CD4-positive, alpha-beta memory T cell (primary cell): ENCODE measurements at regions not wholly inside any gene's neighbourhood (a gene's known extent, or its start where the extent isn't known, plus 50 kb on each side); places are given as distances from the start of the nearest gene placed in this dataset.
"Not testable (repeated sequence)": the region's sequence is repeated elsewhere in the genome, so short reads cannot be mapped to it uniquely, and the experiment has no call there.

Experiments
- CTCF ChIA-PET: fragments of 350-600 bp; sonication (Branson Sonifier 250); formaldehyde crosslinking; loops from one replicate; lab custom pipeline; 2021; ENCODE audit warnings: inconsistent platforms; ENCODE audit not compliant: partially characterized antibody; lab: Charles Lee
- POLR2A ChIA-PET: fragments of 350-600 bp; sonication (Branson Sonifier 250); formaldehyde crosslinking; loops from one replicate; lab custom pipeline; 2021; ENCODE audit not compliant: partially characterized antibody; lab: Charles Lee
- DNase-seq, 5 donors: peaks; one replicate each; pipeline versions ENCODE4 v3.0.0 to v3.0.0-alpha.2; 2020 to 2022; ENCODE audit warnings: mixed read lengths in 1 of 5
- H3K27ac ChIP-seq: one replicate; pipeline ENCODE4 v1.7.0; 2013; ENCODE audit warnings: low read depth, low read length
- H3K27me3 ChIP-seq: 2 replicates; pipeline ENCODE4 v1.7.0; 2013; ENCODE audit warnings: mild to moderate bottlenecking, low read length, moderate library complexity; ENCODE audit not compliant: insufficient read depth
- H3K36me3 ChIP-seq: 2 replicates; pipeline ENCODE4 v1.7.0; 2013; ENCODE audit warnings: mild to moderate bottlenecking, low read length, moderate library complexity; ENCODE audit not compliant: insufficient read depth
- H3K4me1 ChIP-seq: 2 replicates; pipeline ENCODE4 v1.7.0; 2013; ENCODE audit warnings: mild to moderate bottlenecking, low read length, moderate library complexity; ENCODE audit not compliant: insufficient read depth
- H3K4me3 ChIP-seq, 2 donors: one replicate each; pipeline ENCODE4 v1.7.0; 2013; ENCODE audit warnings: low read length in 2 of 2, mild to moderate bottlenecking in 1 of 2
- H3K9me3 ChIP-seq, 2 donors: one replicate each; pipeline ENCODE4 v1.7.0; 2013; ENCODE audit warnings: low read length in 2 of 2, control low read depth in 1 of 2; ENCODE audit not compliant: control insufficient read depth in 1 of 2
- H3K27ac Mint-ChIP-seq, 7 donors: one replicate each; pipeline ENCODE4 v1.8.0; 2020 to 2021; ENCODE audit warnings: mixed read lengths in 7 of 7, mild to moderate bottlenecking in 6 of 7, inconsistent platforms in 3 of 7, moderate library complexity in 3 of 7
- H3K27me3 Mint-ChIP-seq, 2 donors: one replicate each; pipeline ENCODE4 v1.8.0; 2020 to 2021; ENCODE audit warnings: mixed read lengths in 2 of 2
- H3K36me3 Mint-ChIP-seq, 2 donors: one replicate each; pipeline ENCODE4 v1.8.0; 2020 to 2021; ENCODE audit warnings: mixed read lengths in 2 of 2, inconsistent platforms in 1 of 2, mild to moderate bottlenecking in 1 of 2
- H3K4me1 Mint-ChIP-seq, 4 donors: one replicate each; pipeline ENCODE4 v1.8.0; 2020 to 2021; ENCODE audit warnings: mixed read lengths in 4 of 4, mild to moderate bottlenecking in 1 of 4
- H3K4me3 Mint-ChIP-seq, 8 donors: one replicate each; pipeline ENCODE4 v1.8.0; 2020 to 2021; ENCODE audit warnings: mixed read lengths in 8 of 8, mild to moderate bottlenecking in 7 of 8, moderate library complexity in 6 of 8, inconsistent platforms in 3 of 8
- H3K9me3 Mint-ChIP-seq, 8 donors: one replicate each; pipeline ENCODE4 v1.8.0; 2020 to 2021; ENCODE audit warnings: mixed read lengths in 8 of 8, mild to moderate bottlenecking in 5 of 8, inconsistent platforms in 3 of 8, moderate library complexity in 1 of 8
- intact Hi-C: fragments of 100-400 bp; cut with micrococcal nuclease; formaldehyde crosslinking; loops from one replicate; pipeline ENCODE4 v1.15.1; 2023

- no peaks in the 10 kb centered on the region for H3K9me3 ChIP-seq
- intact Hi-C loops, result no loop called here
- POLR2A ChIA-PET, result no interaction called here
- H3K4me3 ChIP-seq, result no peak overlapping the region
- no peaks in the 10 kb centered on the region for H3K4me1 ChIP-seq
- H3K27me3 ChIP-seq, result no peaks in the 10 kb centered on the region
- no peak overlapping the region for H3K27ac Mint-ChIP-seq
- no peak overlapping the region for H3K4me3 Mint-ChIP-seq
- no peaks in the 10 kb centered on the region for H3K36me3 ChIP-seq
- H3K9me3 Mint-ChIP-seq, result peaks cover 0 to 7% (median 4%) of the 10 kb centered on the region in 8 donors
- H3K27me3 Mint-ChIP-seq, result peaks cover 7 to 9% of the 10 kb centered on the region in 2 donors
- CTCF ChIA-PET, result no interaction called here
- H3K27ac ChIP-seq, result no peak overlapping the region
- no peak for DNase-seq
- no peaks in the 10 kb centered on the region for H3K4me1 Mint-ChIP-seq
- no peaks in the 10 kb centered on the region for H3K36me3 Mint-ChIP-seq
Observed at GRCh38 chr16:17747081-17747756, 276.5 kb upstream of the XYLT1 start.

GRCh38 chr16:17744921-17745572, 274.3 kb upstream of the XYLT1 start:
- no peak overlapping the region for H3K4me3 ChIP-seq

DNA sequence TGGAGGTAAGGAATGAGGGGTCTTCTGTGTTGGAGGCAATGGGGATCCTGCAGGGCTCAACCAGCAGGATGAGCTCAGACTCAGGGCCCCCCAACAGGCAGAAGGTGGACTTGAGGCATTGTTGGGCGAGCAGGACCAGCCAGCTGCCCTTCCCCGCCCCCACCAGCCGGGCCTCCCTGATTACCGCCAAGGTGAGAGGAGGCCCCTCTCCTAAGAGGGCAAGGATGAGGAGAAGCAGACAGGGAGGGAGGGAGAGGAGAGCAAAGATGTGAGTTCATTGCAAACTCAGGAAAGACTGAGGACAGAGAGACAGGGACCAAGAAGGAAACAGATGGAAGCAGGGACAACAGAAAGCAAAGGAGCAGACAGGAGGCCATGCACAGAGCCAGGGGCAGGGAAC, 272.8 kb upstream of the XYLT1 start:
- Mint-ChIP-seq H3K27me3 (peaks cover 4 to 10% of the 10 kb centered on the region in 2 donors), H3K4me3 (no peak overlapping the region), H3K36me3 (no peaks in the 10 kb centered on the region), H3K27ac (no peak overlapping the region), H3K9me3 (peaks cover 0 to 7% (median 0%) of the 10 kb centered on the region in 8 donors), H3K4me1 (no peaks in the 10 kb centered on the region)
- H3K27ac ChIP-seq, result no peak overlapping the region
- H3K4me1 ChIP-seq, result no peaks in the 10 kb centered on the region
- CTCF ChIA-PET, result no interaction called here
- H3K4me3 ChIP-seq, result no peak overlapping the region
- no peaks in the 10 kb centered on the region for H3K9me3 ChIP-seq
- POLR2A ChIA-PET, result no interaction called here
- intact Hi-C loops, result no loop called here
- DNase-seq, result no peak
- no peaks in the 10 kb centered on the region for H3K27me3 ChIP-seq
- no peaks in the 10 kb centered on the region for H3K36me3 ChIP-seq

More at GRCh38 chr16:17744921-17745572, 274.3 kb upstream of the XYLT1 start:
- intact Hi-C loops, result no loop called here
- DNase-seq, result no peak
- Histone ChIP-seq H3K36me3 (no peaks in the 10 kb centered on the region), H3K4me1 (no peaks in the 10 kb centered on the region), H3K27ac (no peak overlapping the region), H3K27me3 (no peaks in the 10 kb centered on the region), H3K9me3 (no peaks in the 10 kb centered on the region)
- H3K9me3 Mint-ChIP-seq, result peaks cover 0 to 7% (median 4%) of the 10 kb centered on the region in 8 donors
- CTCF ChIA-PET, result no interaction called here
- no peaks in the 10 kb centered on the region for H3K4me1 Mint-ChIP-seq
- no peaks in the 10 kb centered on the region for H3K36me3 Mint-ChIP-seq
- POLR2A ChIA-PET, result no interaction called here
- H3K27ac Mint-ChIP-seq, result no peak overlapping the region
- H3K27me3 Mint-ChIP-seq, result peaks cover 7 to 9% of the 10 kb centered on the region in 2 donors
- no peak overlapping the region for H3K4me3 Mint-ChIP-seq

DNA sequence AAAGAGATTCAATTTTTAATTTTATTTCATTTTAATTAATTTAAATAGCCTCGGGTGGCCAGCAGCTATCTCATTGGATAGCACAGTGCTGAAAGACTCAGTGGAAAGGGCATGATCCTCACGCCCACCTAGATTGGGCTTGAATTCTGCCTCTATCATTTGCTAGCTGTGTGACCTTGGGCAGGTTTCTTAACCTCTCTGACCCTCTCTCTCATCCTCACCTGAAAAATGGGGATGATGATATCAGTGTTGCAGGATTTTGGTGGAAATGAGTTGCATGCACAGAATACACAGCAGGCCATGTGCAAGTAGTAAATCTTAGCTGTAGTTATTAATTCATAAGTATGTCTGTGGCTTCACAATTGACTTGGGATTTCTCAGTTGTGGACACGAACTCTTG, 272.4 kb upstream of the XYLT1 start:
- H3K27ac ChIP-seq, result no peak overlapping the region
- H3K9me3 ChIP-seq, result no peaks in the 10 kb centered on the region
- H3K4me3 ChIP-seq, result no peak overlapping the region
- peaks cover 4 to 10% of the 10 kb centered on the region in 2 donors for H3K27me3 Mint-ChIP-seq
- DNase-seq, result no peak
- H3K27me3 ChIP-seq, result no peaks in the 10 kb centered on the region
- intact Hi-C loops, result no loop called here
- ChIA-PET POLR2A (no interaction called here), CTCF (no interaction called here)
- no peaks in the 10 kb centered on the region for H3K4me1 ChIP-seq
- no peaks in the 10 kb centered on the region for H3K4me1 Mint-ChIP-seq
- no peaks in the 10 kb centered on the region for H3K36me3 ChIP-seq
- peaks cover 0 to 7% (median 0%) of the 10 kb centered on the region in 8 donors for H3K9me3 Mint-ChIP-seq
- H3K36me3 Mint-ChIP-seq, result no peaks in the 10 kb centered on the region
- H3K4me3 Mint-ChIP-seq, result no peak overlapping the region
- H3K27ac Mint-ChIP-seq, result no peak overlapping the region

DNA sequence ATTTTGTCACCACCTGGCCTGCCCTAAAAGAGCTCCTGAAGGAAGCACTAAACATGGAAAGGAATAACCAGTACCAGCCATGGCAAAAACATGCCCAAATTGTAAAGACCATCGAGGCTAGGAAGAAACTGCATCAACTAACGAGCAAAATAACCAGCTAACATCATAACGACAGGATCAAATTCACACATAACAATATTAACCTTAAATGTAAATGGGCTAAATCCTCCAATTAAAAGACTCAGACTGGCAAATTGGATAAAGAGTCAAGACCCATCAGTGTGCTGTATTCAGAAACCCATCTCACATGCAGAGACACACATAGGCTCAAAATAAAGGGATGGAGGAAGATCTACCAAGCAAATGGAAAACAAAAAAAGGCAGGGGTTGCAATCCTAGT, 264.3 kb upstream of the XYLT1 start:
- H3K4me3 ChIP-seq, H3K4me1 ChIP-seq, H3K27me3 Mint-ChIP-seq, H3K4me3 Mint-ChIP-seq, POLR2A ChIA-PET, H3K27ac Mint-ChIP-seq, CTCF ChIA-PET, H3K36me3 ChIP-seq, H3K9me3 ChIP-seq, H3K4me1 Mint-ChIP-seq, H3K27ac ChIP-seq, DNase-seq, H3K27me3 ChIP-seq, H3K36me3 Mint-ChIP-seq, intact Hi-C loops: not testable (repeated sequence)
- peaks cover 0 to 17% (median 11%) of the 10 kb centered on the region in 8 donors for H3K9me3 Mint-ChIP-seq

GRCh38 chr16:17729820-17730219, 259.1 kb upstream of the XYLT1 start:
- Mint-ChIP-seq H3K4me1 (no peaks in the 10 kb centered on the region), H3K9me3 (peaks cover 0 to 13% (median 9%) of the 10 kb centered on the region in 8 donors), H3K4me3 (no peak overlapping the region), H3K27me3 (peaks cover 10 to 11% of the 10 kb centered on the region in 2 donors), H3K36me3 (peaks cover 0 to 3% of the 10 kb centered on the region in 2 donors), H3K27ac (no peak overlapping the region)
- H3K9me3 ChIP-seq, result no peaks in the 10 kb centered on the region
- no peaks in the 10 kb centered on the region for H3K4me1 ChIP-seq
- no peak for DNase-seq
- intact Hi-C loops, result no loop called here
- H3K27me3 ChIP-seq, result no peaks in the 10 kb centered on the region
- ChIA-PET POLR2A (no interaction called here), CTCF (no interaction called here)
- no peak overlapping the region for H3K27ac ChIP-seq
- H3K4me3 ChIP-seq, result no peak overlapping the region
- no peaks in the 10 kb centered on the region for H3K36me3 ChIP-seq

GRCh38 chr16:17728196-17728595, 257.4 kb upstream of the XYLT1 start:
- no peaks in the 10 kb centered on the region for H3K27me3 ChIP-seq
- Mint-ChIP-seq H3K9me3 (peaks cover 0 to 10% (median 5%) of the 10 kb centered on the region in 8 donors), H3K4me3 (no peak overlapping the region), H3K36me3 (peaks cover 0 to 2% of the 10 kb centered on the region in 2 donors), H3K27ac (no peak overlapping the region), H3K4me1 (no peaks in the 10 kb centered on the region), H3K27me3 (peaks cover 9 to 10% of the 10 kb centered on the region in 2 donors)
- no peak overlapping the region for H3K27ac ChIP-seq
- H3K4me1 ChIP-seq, result no peaks in the 10 kb centered on the region
- intact Hi-C loops, result no loop called here
- H3K4me3 ChIP-seq, result no peak overlapping the region
- no peaks in the 10 kb centered on the region for H3K9me3 ChIP-seq
- DNase-seq, result no peak
- ChIA-PET POLR2A (no interaction called here), CTCF (no interaction called here)
- H3K36me3 ChIP-seq, result no peaks in the 10 kb centered on the region
